GM12872 (cell line): ENCODE measurements at regions not wholly inside any gene's neighbourhood (a gene's known extent, or its start where the extent isn't known, plus 50 kb on each side); places are given as distances from the start of the nearest gene placed in this dataset.

Experiments
- TF ChIP-seq, protein P1 (sequence below): IDR thresholded peaks from 3 replicates; pipeline ENCODE4 v1.5.1; 2011; ENCODE audit warnings: low read depth, mild to moderate bottlenecking, low read length, moderate library complexity; ENCODE audit not compliant: insufficient read depth

DNA sequence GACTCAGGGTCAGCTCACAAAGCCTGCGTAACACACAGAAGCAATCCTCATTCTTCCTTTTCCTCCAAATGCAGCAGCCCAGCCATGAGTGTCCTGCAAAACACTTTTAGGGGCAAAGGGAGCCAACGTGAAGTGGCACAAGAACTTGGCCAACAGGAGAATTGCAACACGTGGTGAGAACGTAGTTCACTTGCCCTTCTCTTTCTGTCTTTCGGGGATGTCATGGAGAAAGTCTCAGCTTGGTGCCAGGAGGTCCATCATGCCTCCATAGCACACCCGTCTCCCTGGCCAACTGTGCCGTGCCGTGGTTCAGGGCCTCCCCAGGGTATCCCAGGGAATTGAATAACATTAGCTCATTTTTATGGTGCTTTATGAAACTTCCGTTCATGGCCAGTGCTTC lies 98.5 kb upstream of the ANO1 start:
- TF ChIP-seq, protein P1, sequence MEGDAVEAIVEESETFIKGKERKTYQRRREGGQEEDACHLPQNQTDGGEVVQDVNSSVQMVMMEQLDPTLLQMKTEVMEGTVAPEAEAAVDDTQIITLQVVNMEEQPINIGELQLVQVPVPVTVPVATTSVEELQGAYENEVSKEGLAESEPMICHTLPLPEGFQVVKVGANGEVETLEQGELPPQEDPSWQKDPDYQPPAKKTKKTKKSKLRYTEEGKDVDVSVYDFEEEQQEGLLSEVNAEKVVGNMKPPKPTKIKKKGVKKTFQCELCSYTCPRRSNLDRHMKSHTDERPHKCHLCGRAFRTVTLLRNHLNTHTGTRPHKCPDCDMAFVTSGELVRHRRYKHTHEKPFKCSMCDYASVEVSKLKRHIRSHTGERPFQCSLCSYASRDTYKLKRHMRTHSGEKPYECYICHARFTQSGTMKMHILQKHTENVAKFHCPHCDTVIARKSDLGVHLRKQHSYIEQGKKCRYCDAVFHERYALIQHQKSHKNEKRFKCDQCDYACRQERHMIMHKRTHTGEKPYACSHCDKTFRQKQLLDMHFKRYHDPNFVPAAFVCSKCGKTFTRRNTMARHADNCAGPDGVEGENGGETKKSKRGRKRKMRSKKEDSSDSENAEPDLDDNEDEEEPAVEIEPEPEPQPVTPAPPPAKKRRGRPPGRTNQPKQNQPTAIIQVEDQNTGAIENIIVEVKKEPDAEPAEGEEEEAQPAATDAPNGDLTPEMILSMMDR, result no peak

GRCh38 chr11:69981119-69981784 lies 96.9 kb upstream of the ANO1 start:
- TF ChIP-seq, protein P1, result no peak

DNA sequence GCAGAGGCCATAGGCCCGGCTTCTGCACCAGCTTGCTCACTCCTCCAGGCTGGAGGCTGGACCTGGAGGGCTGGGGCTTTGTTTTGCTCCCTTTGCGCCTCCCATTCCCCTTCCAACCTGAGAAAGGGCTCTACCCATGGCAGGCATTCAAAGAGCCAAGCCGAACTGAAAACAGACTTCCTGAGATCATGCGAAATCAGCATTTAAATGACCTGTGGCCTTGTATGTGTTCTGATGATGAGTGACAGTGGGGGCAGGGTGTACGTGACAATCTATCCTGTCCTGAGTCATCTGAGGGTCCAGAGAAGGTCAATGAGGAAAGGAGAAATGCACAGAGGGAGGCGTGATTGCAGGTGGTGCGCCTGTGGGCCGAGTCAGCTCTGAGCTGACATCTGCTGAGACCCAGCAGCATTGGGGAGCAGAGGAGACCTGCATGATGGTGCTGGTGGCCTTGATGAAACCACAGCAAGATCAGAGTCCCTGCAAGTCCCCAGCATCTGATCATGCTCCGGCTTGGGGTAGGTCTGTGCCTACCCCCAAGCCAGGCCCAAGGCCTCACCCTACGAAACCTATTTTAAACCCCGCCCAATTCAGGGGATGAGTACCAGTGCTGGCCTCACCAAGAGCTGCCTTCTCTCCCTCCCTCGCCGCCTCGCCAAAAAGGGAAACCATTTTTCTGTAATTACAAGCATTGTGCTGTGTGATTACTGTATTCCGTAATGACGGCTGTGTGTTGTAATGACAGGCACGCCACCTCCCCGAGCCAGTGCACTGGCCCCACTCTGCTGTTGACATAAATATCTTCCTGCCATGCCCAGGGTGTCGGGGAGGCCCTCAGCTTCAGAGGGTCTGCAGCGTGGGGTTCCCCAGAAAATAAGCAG lies 95.2 kb upstream of the ANO1 start:
- TF ChIP-seq, protein P1, result no peak

- TF ChIP-seq, protein P1, result no peak
Measured at GRCh38 chr11:69983571-69983877, 94.6 kb upstream of the ANO1 start.

- TF ChIP-seq, protein P1, result no peak
Measured at GRCh38 chr11:69983897-69984438, 94.1 kb upstream of the ANO1 start.

DNA sequence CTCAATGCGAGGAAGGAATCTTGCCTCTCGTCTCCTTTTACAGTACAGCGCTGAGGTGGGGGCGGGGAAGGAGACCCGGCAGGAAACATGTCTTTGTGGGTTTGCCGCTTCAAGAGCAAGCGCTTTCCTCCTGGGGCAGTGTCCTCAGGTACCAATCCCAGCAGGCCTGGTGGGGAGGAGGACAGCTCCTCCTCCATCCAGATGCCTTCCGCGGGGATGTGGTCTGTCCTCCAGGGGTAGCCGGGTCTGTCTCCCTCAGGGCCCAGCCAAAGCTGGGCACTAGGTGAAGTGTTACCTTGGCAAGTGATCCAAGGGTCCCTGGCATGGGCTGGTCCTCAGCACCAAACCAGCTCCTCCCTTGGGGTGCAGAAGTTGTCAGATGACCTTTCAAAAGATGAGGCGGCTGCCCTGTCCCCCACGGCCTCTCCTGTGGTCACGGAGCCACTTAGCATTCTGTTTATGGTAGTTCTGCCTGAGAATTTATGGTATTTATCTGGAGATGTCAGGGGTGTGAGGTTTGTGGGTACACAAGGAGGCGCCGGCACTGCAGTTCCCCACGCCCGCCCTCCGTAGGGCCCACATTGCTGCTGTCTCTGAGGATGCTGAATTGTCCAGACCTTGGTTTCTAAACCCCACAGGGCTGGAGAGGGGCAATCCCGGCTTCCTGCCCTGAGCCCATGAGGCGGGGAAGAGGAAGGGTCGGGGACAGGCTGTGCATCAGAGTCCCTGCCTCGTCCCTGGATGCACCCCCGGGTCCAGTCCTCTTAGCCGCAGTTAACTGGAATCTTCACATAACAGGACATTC lies 93.5 kb upstream of the ANO1 start:
- TF ChIP-seq, protein P1, result no peak

- TF ChIP-seq, protein P1, result no peak
Measured at GRCh38 chr11:69985331-69985640, 92.8 kb upstream of the ANO1 start.
